Small intestine (tissue), 7 donors: ENCODE measurements at regions not wholly inside any gene's neighbourhood (a gene's known extent, or its start where the extent isn't known, plus 50 kb on each side); places are given as distances from the start of the nearest gene placed in this dataset.

Source experiments
- DNase-seq, 2 donors: peaks; one replicate each; pipeline versions ENCODE4 v3.0.0 to v3.0.0-alpha.2; 2013
- FAIRE-seq: peaks from 2 replicates; lab custom pipeline; 2012; peaks lifted over from hg19 to GRCh38; lab: Jason Lieb, UNC
- H3K27ac ChIP-seq, 3 donors: one replicate each; pipeline ENCODE4 v1.5.1; 2013; ENCODE audit warnings: low read length in 2 of 3, mild to moderate bottlenecking in 2 of 3, control low read depth in 1 of 3, inconsistent platforms in 1 of 3, low read depth in 1 of 3, moderate library complexity in 1 of 3
- H3K27me3 ChIP-seq, 3 donors: one replicate each; pipeline ENCODE4 v1.6.1; 2013; ENCODE audit warnings: low read length in 3 of 3, inconsistent platforms in 1 of 3; ENCODE audit not compliant: control insufficient read depth in 3 of 3, insufficient read depth in 3 of 3
- H3K36me3 ChIP-seq, 3 donors: one replicate each; pipeline ENCODE4 v1.6.1; 2013; ENCODE audit warnings: low read length in 3 of 3, inconsistent platforms in 1 of 3, low read depth in 1 of 3, mild to moderate bottlenecking in 1 of 3, moderate library complexity in 1 of 3; ENCODE audit not compliant: control insufficient read depth in 3 of 3, insufficient read depth in 2 of 3
- H3K4me1 ChIP-seq, 3 donors: one replicate each; pipeline ENCODE4 v1.6.1; 2013; ENCODE audit warnings: low read length in 2 of 3, inconsistent platforms in 1 of 3, low read depth in 1 of 3, mild to moderate bottlenecking in 1 of 3, moderate library complexity in 1 of 3; ENCODE audit not compliant: control insufficient read depth in 3 of 3, insufficient read depth in 2 of 3
- H3K4me3 ChIP-seq, 3 donors: one replicate each; pipeline ENCODE4 v1.5.1; 2013; ENCODE audit warnings: low read length in 3 of 3, control low read depth in 1 of 3, inconsistent platforms in 1 of 3, low read depth in 1 of 3, mild to moderate bottlenecking in 1 of 3, moderate library complexity in 1 of 3
- H3K9me3 ChIP-seq, 2 donors: one replicate each; pipeline ENCODE4 v1.6.1; 2013; ENCODE audit warnings: low read depth in 1 of 2, low read length in 1 of 2; ENCODE audit not compliant: control insufficient read depth in 2 of 2, insufficient read depth in 1 of 2
- WGBS, 3 donors: extraction: QIAGEN DNeasy Blood & Tissue Kit; methylation state at CpG; one replicate each; pipeline ENCODE4 v1.1.7; 2013; 5-methylcytosine and 5-hydroxymethylcytosine counted together
- donor health status: healthy with polysubstance abuse.
- donor health status: control.
- donor health status: control.
- donor health status: Bipolar disorder and iron deficiency.
- donor health status: healthy.

GRCh38 chr5:2266641-2267240 lies 384.0 kb upstream of the IRX4 start:
- Histone ChIP-seq H3K27ac (no peak overlapping the region), H3K27me3 (no peaks in the 10 kb centered on the region), H3K9me3 (no peaks in the 10 kb centered on the region), H3K36me3 (no peaks in the 10 kb centered on the region), H3K4me3 (no peak overlapping the region), H3K4me1 (no peaks in the 10 kb centered on the region)
- no peak for DNase-seq
- no peak for FAIRE-seq
- 68 to 76% (median 74%) methylated on average over 9 of the region's 9 CpGs for WGBS, 3 donors

DNA sequence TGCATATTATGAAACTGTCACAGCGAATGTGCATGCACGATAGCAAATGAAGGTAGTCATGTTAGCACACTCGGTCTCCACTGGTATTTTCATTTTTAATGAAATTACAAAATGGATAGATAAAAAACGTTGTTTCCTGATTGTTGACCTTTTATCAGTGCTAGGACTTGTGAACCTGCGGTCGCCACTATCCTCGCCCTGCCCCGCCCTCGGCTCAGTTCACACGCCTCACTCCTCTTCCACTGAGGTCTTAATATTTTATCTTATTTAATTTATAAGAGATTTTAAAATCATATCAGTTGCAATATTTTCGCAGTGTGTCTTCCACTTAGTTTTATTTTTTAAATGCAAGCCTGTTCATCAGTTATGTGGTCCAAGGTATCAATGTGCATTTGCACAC lies 382.6 kb upstream of the IRX4 start:
- Histone ChIP-seq H3K4me1 (no peaks in the 10 kb centered on the region), H3K36me3 (no peaks in the 10 kb centered on the region), H3K27ac (no peak overlapping the region), H3K9me3 (no peaks in the 10 kb centered on the region), H3K27me3 (no peaks in the 10 kb centered on the region), H3K4me3 (no peak overlapping the region)
- WGBS, 3 donors = 43 to 77% (median 69%) methylated on average over 11 of the region's 11 CpGs
- DNase-seq (no peak), FAIRE-seq (no peak)

GRCh38 chr5:2263763-2264162 lies 381.0 kb upstream of the IRX4 start:
- no peak overlapping the region for H3K27ac ChIP-seq
- FAIRE-seq (no peak), DNase-seq (no peak)
- H3K4me3 ChIP-seq = no peak overlapping the region
- H3K4me1 ChIP-seq = no peaks in the 10 kb centered on the region
- WGBS, 3 donors = 84 to 89% (median 87%) methylated on average over 12 of the region's 12 CpGs
- H3K36me3 ChIP-seq = no peaks in the 10 kb centered on the region
- H3K27me3 ChIP-seq = no peaks in the 10 kb centered on the region
- H3K9me3 ChIP-seq = no peaks in the 10 kb centered on the region

GRCh38 chr5:2262620-2263019 lies 379.9 kb upstream of the IRX4 start:
- DNase-seq (no peak), FAIRE-seq (no peak)

GRCh38 chr5:2261004-2261703 lies 378.4 kb upstream of the IRX4 start:
- DNase-seq (no peak), FAIRE-seq (no peak)
- H3K4me1 ChIP-seq = no peaks in the 10 kb centered on the region
- no peaks in the 10 kb centered on the region for H3K9me3 ChIP-seq
- no peak overlapping the region for H3K27ac ChIP-seq
- WGBS, 3 donors = 89 to 92% (median 91%) methylated on average over 31 to 32 of the region's 32 CpGs
- no peaks in the 10 kb centered on the region for H3K27me3 ChIP-seq
- no peak overlapping the region for H3K4me3 ChIP-seq
- H3K36me3 ChIP-seq = no peaks in the 10 kb centered on the region

More at GRCh38 chr5:2262620-2263019, 379.9 kb upstream of the IRX4 start:
- Histone ChIP-seq H3K27ac (no peak overlapping the region), H3K36me3 (no peaks in the 10 kb centered on the region), H3K27me3 (no peaks in the 10 kb centered on the region), H3K4me3 (no peak overlapping the region), H3K9me3 (no peaks in the 10 kb centered on the region), H3K4me1 (no peaks in the 10 kb centered on the region)
- 54 to 74% (median 56%) methylated on average over 9 of the region's 9 CpGs for WGBS, 3 donors

DNA sequence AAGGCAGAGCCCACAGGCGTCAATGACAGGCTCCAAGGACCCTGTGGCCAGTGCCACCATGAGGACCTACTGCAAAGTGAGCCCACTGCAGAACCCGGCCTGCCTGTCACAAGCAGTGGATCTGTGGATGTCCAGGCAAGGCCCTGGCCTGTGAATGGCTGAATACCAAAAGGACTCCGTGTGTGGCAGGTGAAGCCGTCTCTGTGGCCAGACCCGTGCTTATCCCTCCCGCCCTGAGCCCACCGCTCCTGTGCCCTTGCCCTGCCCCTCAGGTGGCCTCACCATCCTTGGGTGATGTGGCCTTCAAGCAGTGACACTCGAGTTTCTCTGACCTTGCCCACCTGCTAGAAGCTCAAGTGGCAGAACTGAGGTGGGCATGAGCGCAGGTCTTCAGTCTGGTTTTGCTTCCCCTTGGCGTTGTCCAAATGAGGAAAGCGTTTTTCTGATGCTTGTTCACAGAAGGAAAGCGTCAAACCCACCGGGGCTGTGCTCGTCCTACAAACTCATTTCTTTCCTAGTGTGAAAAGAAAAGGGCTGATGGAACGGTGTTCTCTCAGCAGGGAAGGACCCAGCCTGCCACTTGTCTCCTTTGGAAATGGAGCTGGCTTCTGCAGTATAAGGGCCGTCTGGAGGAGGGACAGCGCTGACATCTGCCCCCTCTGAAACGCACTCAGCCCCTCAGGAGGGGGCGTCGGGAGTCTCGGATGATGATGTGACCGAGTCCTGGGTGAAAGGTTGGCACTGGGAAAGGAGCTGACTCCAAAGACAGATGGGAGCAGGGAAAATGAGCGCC lies 377.7 kb upstream of the IRX4 start:
- Histone ChIP-seq H3K36me3 (no peaks in the 10 kb centered on the region), H3K9me3 (no peaks in the 10 kb centered on the region), H3K4me1 (no peaks in the 10 kb centered on the region), H3K4me3 (no peak overlapping the region), H3K27ac (no peak overlapping the region), H3K27me3 (no peaks in the 10 kb centered on the region)
- FAIRE-seq (no peak), DNase-seq (no peak)
- WGBS, 3 donors = 81 to 87% (median 83%) methylated on average over 23 of the region's 23 CpGs

DNA sequence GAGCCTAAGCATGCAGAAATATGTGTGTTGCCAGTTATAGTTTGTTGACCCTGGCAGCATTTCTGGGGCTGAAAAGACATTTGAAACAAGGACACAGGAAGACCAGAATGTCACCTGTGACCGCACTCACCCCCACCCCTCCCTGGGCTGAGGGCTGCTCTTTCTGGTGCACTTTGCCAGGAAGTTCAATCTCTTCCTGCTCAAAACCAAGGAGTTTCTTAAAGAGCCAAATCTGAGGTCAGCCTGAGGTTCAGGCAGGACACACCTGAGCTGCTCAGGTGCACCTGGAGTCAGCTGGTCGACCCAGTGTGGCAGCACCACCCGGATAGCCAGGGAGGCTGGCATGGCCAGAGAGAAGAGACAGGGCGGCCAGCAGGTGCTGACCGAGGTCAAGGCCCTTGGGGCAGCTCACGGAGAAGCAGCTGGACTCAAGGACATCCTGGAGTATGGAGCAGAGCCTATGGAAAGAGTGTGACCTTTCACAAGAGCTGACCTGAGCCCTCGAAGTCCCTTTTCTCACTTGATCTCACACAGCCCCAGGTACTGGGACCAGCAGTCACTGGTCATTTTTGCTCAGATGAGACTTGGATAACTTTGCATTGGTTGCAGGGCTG lies 376.9 kb upstream of the IRX4 start:
- Histone ChIP-seq H3K9me3 (no peaks in the 10 kb centered on the region), H3K27ac (no peak overlapping the region), H3K27me3 (no peaks in the 10 kb centered on the region), H3K36me3 (no peaks in the 10 kb centered on the region), H3K4me3 (no peak overlapping the region), H3K4me1 (no peaks in the 10 kb centered on the region)
- 53 to 71% (median 58%) methylated on average over 7 of the region's 7 CpGs for WGBS, 3 donors
- DNase-seq (no peak), FAIRE-seq (no peak)

DNA sequence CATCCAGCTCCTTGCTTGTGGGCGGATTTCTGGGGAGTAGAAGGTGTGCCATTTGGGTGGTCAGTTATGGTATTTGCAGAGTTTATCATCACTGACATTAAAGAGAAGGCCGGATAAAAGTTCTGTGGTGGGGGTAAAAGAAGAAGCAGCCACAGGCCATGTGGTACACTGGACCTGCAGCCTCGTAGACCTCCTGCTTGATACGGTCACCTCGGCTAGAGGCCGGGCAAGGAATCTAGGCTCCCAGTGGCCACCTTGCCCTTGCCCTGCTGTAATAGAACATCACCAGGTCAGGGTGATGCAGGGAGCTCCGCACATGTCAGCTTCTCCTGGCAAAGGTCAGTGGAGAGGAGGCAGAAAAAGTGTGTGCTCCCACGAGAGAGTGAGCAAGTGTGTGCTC lies 376.1 kb upstream of the IRX4 start:
- Histone ChIP-seq H3K4me1 (no peaks in the 10 kb centered on the region), H3K36me3 (no peaks in the 10 kb centered on the region), H3K27ac (no peak overlapping the region), H3K4me3 (no peak overlapping the region), H3K27me3 (no peaks in the 10 kb centered on the region), H3K9me3 (no peaks in the 10 kb centered on the region)
- DNase-seq = no peak
- FAIRE-seq = no peak
- WGBS, 3 donors = 74 to 87% (median 80%) methylated on average over 8 of the region's 8 CpGs
